ENCODE measurements at regions not wholly inside any gene's neighbourhood (a gene's known extent, or its start where the extent isn't known, plus 50 kb on each side); places are given as distances from the start of the nearest gene placed in this dataset.

DNA sequence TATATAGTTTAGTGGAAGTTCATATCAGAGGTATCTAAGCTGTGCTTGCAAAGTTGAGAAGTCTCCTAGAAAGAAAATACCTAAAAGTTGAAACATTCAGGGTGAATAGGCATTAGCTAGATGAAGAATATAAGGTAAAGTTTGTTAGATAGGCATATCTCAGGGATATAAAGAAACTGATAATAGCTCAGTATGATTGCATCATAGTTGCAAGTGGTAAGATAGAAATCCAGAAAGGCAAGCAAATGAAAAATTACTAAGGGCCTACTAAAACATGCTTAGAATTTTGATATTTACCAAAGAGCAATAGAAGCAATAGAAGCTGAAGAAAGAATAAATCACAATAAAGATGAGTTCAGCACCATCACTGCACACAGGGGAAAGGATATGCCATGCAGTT, 610.0 kb upstream of the ADGRL3 start:
- TF ChIP-seq POLR2A (IDR thresholded peaks at IDR 0.05; ENCODE audit: low read length): no peak
- TF ChIP-seq GATA1 (IDR thresholded peaks at IDR 0.05; ENCODE audit: low read depth, low read length): no peak

All from erythroblast (primary cell).